HEK293 (cell line): ENCODE measurements at regions not wholly inside any gene's neighbourhood (a gene's known extent, or its start where the extent isn't known, plus 50 kb on each side); places are given as distances from the start of the nearest gene placed in this dataset.
A peak's percentile ranks its signal among the peaks of the same experiment; 100 is the strongest.

ENCODE experiments used
- CTCF ChIA-PET: fragments of 350-600 bp; formaldehyde crosslinking; extraction: SDS; loops from one replicate; lab custom pipeline; 2021; ENCODE audit warnings: antibody characterized with exemption; lab: Yijun Ruan, JAX
- POLR2A ChIA-PET: fragments of 300-600 bp; formaldehyde crosslinking; extraction: SDS; loops from one replicate; lab custom pipeline; 2020; ENCODE audit warnings: antibody characterized with exemption, inconsistent platforms; lab: Yijun Ruan, JAX
- H3K27ac ChIP-seq: fragments of 200-500 bp; sonication (Bioruptor generic); 2 replicates; pipeline ENCODE4 v1.5.1; 2014; ENCODE audit warnings: low read depth, low read length, control low read depth, inconsistent platforms; ENCODE audit errors: extremely low read depth
- H3K36me3 ChIP-seq, 2 experiments: fragments of 200-500 bp in 1 of 2; sonication (Bioruptor generic) in 1 of 2; 1 replicate in 1 of 2; 2 replicates in 1 of 2; pipeline ENCODE4 v1.5.1; 2014 to 2017; ENCODE audit warnings: inconsistent platforms in 2 of 2, low read length in 2 of 2; ENCODE audit not compliant: control insufficient read depth in 2 of 2, insufficient read depth in 1 of 2
- H3K4me1 ChIP-seq: fragments of 200-500 bp; sonication (Bioruptor generic); 2 replicates; pipeline ENCODE4 v1.5.1; 2014; ENCODE audit warnings: mild to moderate bottlenecking, low read length, inconsistent platforms; ENCODE audit not compliant: control insufficient read depth, insufficient read depth
- H3K4me3 ChIP-seq: 2 replicates; pipeline ENCODE4 v1.5.1; 2011; ENCODE audit warnings: low read depth, mild to moderate bottlenecking, control low read depth, low read length, moderate library complexity
- H3K9me3 ChIP-seq: fragments of 200-500 bp; sonication (Bioruptor generic); 2 replicates; pipeline ENCODE4 v1.5.1; 2014; ENCODE audit warnings: low read depth, low read length, inconsistent platforms; ENCODE audit not compliant: control insufficient read depth, insufficient read depth
- FEZF1 ChIP-seq: fragments of 450-650 bp; formaldehyde crosslinking; IDR thresholded peaks from 2 replicates; pipeline ENCODE4 v1.5.1; 2016; ENCODE audit warnings: missing biosample characterization, missing genetic modification characterization
- KLF9 ChIP-seq: fragments of 450-650 bp; formaldehyde crosslinking; IDR thresholded peaks from 2 replicates; pipeline ENCODE4 v1.5.1; 2016; ENCODE audit warnings: missing biosample characterization, missing genetic modification characterization, low read depth
- OVOL3 ChIP-seq: fragments of 450-650 bp; formaldehyde crosslinking; IDR thresholded peaks from 2 replicates; pipeline ENCODE4 v1.5.1; 2016; ENCODE audit warnings: missing biosample characterization, missing genetic modification characterization
- RBAK ChIP-seq: fragments of 450-650 bp; formaldehyde crosslinking; IDR thresholded peaks from 2 replicates; pipeline ENCODE4 v1.5.1; 2016; ENCODE audit warnings: missing biosample characterization, missing genetic modification characterization
- SCRT2 ChIP-seq: fragments of 450-650 bp; formaldehyde crosslinking; IDR thresholded peaks from 2 replicates; pipeline ENCODE4 v1.5.1; 2016; ENCODE audit warnings: missing biosample characterization, missing genetic modification characterization
- SETDB1 ChIP-seq: IDR thresholded peaks from one replicate; pipeline ENCODE4 v1.6.1; 2017; ENCODE audit warnings: mild to moderate bottlenecking, low read length, moderate library complexity, mixed read lengths; ENCODE audit not compliant: insufficient read length
- SP7 ChIP-seq: fragments of 450-650 bp; formaldehyde crosslinking; IDR thresholded peaks from 2 replicates; pipeline ENCODE4 v1.5.1; 2016; ENCODE audit warnings: missing biosample characterization, missing genetic modification characterization
- ZBTB1 ChIP-seq: fragments of 450-650 bp; formaldehyde crosslinking; IDR thresholded peaks from 2 replicates; pipeline ENCODE4 v1.5.1; 2016; ENCODE audit warnings: missing biosample characterization, missing genetic modification characterization
- ZBTB17 ChIP-seq: fragments of 450-650 bp; formaldehyde crosslinking; IDR thresholded peaks from 2 replicates; pipeline ENCODE4 v1.5.1; 2016; ENCODE audit warnings: missing biosample characterization, missing genetic modification characterization
- ZNF121 ChIP-seq: fragments of 450-650 bp; formaldehyde crosslinking; IDR thresholded peaks from 2 replicates; pipeline ENCODE4 v1.5.1; 2016; ENCODE audit warnings: missing biosample characterization, missing genetic modification characterization
- ZNF214 ChIP-seq: fragments of 450-650 bp; formaldehyde crosslinking; IDR thresholded peaks from 2 replicates; pipeline ENCODE4 v1.5.1; 2017; ENCODE audit warnings: missing biosample characterization, mild to moderate bottlenecking, missing genetic modification characterization, borderline replicate concordance
- ZNF433 ChIP-seq: fragments of 450-650 bp; formaldehyde crosslinking; IDR thresholded peaks from 2 replicates; pipeline ENCODE4 v1.5.1; 2016; ENCODE audit warnings: missing biosample characterization, missing genetic modification characterization, low read depth
- ZNF560 ChIP-seq: fragments of 450-650 bp; formaldehyde crosslinking; IDR thresholded peaks from 2 replicates; pipeline ENCODE4 v1.5.1; 2017; ENCODE audit warnings: missing biosample characterization, missing genetic modification characterization, borderline replicate concordance
- ZNF571 ChIP-seq: fragments of 450-650 bp; formaldehyde crosslinking; IDR thresholded peaks from 2 replicates; pipeline ENCODE4 v1.5.0; 2017; ENCODE audit warnings: missing biosample characterization, missing genetic modification characterization
- ZNF768 ChIP-seq: fragments of 450-650 bp; formaldehyde crosslinking; IDR thresholded peaks from 2 replicates; pipeline ENCODE4 v1.5.1; 2018; ENCODE audit warnings: missing biosample characterization, mild to moderate bottlenecking, missing genetic modification characterization
- ZNF785 ChIP-seq: fragments of 450-650 bp; formaldehyde crosslinking; IDR thresholded peaks from 2 replicates; pipeline ENCODE4 v1.5.1; 2016; ENCODE audit warnings: missing biosample characterization, missing genetic modification characterization
- TF ChIP-seq, protein P1 (sequence below): fragments of 450-650 bp; formaldehyde crosslinking; IDR thresholded peaks from 2 replicates; pipeline ENCODE4 v1.5.1; 2016; ENCODE audit warnings: missing biosample characterization, missing genetic modification characterization
- TF ChIP-seq, protein P2 (sequence below): fragments of 450-650 bp; formaldehyde crosslinking; IDR thresholded peaks from 2 replicates; pipeline ENCODE4 v1.5.1; 2016; ENCODE audit warnings: missing biosample characterization, missing genetic modification characterization, borderline replicate concordance

DNA sequence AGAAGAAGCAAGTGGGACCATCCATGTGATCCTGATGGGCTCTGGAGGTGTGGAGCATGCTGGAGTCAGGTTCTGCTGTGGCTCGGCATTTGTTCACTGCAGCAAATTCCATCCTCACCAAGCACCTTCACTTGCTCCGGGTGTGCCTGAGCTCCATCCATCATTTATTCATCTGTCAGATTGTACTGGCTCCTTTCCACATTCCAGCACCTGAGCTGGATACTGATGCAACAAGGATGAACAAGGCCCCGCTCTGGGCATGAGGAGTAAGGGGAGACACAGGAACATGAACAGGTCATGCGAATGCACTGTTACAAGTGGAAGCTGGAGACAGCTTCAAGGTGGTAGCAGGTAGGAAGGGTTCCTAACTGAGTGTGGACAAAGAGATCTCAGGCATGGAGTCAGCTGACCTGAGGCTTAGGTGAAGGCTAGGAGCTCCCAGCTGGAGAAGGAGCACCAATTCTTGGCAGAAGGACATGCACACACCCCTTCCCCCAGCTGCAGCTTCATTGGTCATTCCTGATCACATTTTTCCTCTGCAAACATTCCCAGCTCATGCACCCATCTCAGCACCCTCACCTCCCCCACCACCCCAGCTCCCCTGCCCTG lies 133.7 kb upstream of the ZMIZ1 start:
- Histone ChIP-seq H3K9me3 (no peaks in the 10 kb centered on the region), H3K36me3 (no peaks in the 10 kb centered on the region), H3K4me3 (no peak overlapping the region), H3K27ac (no peak overlapping the region), H3K4me1 (no peaks in the 10 kb centered on the region)
- POLR2A ChIA-PET: no interaction called here
- no peak for TF ChIP-seq KLF9
- TF ChIP-seq, protein P1, sequence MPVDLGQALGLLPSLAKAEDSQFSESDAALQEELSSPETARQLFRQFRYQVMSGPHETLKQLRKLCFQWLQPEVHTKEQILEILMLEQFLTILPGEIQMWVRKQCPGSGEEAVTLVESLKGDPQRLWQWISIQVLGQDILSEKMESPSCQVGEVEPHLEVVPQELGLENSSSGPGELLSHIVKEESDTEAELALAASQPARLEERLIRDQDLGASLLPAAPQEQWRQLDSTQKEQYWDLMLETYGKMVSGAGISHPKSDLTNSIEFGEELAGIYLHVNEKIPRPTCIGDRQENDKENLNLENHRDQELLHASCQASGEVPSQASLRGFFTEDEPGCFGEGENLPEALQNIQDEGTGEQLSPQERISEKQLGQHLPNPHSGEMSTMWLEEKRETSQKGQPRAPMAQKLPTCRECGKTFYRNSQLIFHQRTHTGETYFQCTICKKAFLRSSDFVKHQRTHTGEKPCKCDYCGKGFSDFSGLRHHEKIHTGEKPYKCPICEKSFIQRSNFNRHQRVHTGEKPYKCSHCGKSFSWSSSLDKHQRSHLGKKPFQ (tag by site-specific recombination): no peak
- TF ChIP-seq SETDB1: no peak
- TF ChIP-seq RBAK (tag by site-specific recombination): no peak
- CTCF ChIA-PET: no interaction called here

DNA sequence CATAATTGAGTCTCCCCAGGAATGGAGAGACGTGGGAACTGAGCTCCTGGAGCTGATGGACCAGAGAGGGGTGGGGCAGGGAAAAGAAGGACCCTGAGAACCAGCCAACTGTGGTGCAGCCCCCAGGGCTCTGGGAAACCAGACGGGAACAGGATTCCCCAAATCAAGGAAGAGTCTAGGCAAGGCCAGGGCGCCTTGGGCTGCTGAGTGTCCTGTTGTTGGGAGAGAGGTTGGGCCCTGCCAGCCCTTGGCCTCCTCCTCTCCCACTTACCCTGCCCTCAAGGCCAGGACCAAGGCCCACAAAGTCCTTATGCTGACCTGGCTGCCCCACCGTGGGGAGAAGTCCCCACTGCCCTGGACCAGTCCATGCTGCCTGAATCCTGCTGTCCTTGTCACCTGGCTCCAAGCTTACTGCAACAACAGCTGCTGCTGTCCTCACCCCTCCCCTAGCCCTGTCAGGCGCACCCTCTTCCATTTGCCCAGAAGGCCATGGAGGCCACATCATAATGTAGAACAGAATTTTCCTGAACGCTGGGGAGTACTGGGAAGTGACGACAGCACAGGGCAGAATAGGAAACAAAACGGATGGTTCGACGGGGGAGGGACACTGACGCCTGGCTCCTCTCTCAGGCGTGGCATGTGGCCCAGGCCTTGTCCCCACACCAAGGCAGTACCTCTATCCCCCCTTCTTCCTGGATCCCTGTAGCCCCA lies 132.9 kb upstream of the ZMIZ1 start:
- TF ChIP-seq ZNF214 (tag by site-specific recombination) (no peak), ZNF768 (tag by site-specific recombination) (no peak), ZBTB1 (no peak), FEZF1 (tag by site-specific recombination) (no peak)
- TF ChIP-seq, all 188 proteins: peak for 0
- ChIA-PET CTCF (no interaction called here), POLR2A (no interaction called here)
- no peaks in the 10 kb centered on the region for H3K4me1 ChIP-seq
- H3K4me3 ChIP-seq: no peak overlapping the region
- H3K36me3 ChIP-seq: no peaks in the 10 kb centered on the region
- no peaks in the 10 kb centered on the region for H3K9me3 ChIP-seq
- H3K27ac ChIP-seq: no peak overlapping the region

DNA sequence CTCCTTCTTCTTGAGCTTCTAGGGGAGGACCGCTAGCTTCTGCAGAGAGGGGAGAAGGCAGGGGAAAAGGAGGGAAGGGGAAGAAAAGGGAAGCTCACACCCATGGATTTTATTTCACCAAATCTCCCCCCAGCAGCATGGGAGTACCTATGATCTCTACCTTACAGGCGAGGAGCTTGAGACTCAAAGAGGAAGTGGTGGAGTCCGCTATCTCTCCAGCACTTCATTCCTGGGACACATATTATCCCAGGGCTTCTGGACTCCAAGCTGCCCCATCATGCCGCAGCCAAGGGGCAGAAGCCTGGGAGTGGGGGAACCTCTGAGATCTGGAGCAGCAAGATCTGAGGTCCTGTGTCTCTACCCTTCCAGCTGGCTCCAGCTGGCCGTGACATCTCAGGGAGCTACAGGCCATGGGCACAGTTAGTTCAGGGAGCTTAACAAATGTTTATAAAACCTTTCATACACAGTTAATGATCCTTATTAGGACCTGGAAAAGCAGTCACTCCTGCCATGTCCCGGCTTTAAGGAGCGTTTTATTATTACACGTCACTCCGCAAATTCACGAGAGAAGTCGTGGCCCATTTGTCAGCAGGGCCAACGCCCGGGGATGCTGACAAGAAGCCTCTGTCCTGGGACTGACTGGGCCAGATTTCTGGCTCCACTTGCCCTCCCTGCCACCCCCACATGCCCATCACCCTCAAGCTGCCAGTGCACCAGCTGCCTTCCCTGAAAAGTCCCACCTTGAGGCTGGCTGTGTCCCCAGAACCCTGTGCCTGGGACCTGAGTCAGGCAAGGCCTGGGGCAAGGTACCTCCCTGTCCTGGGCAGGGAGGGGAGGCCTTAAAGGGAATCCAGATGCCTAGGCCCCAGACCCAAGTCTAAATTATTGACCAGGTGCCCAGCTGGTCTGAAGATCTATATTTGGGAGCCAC lies 132.1 kb upstream of the ZMIZ1 start:
- CTCF ChIA-PET: interaction anchor here (0.6 kb wide), 2 partner anchors 189 to 566 kb away, joined by 3 read pairs; no protein-coding TSS in a partner anchor

DNA sequence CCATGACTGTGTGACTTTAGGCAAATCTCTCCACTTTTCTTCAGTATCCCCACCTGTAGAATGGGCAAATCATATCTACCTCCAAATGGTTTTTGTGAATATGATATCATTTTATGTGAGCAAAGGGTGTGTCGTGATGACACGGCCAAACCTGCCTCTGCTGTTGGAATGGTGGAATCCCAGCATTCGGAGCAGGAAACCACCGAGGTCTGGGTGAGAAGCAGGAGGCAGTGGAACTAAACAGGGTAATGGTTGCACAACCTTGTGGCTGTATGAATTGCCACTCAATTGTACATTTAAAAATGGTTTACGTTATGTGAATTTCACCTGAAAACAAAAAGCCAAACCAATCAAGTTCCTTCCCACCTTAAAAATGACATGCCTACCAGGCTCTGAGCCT lies 131.4 kb upstream of the ZMIZ1 start:
- ChIA-PET POLR2A (no interaction called here), CTCF (no interaction called here)
- no peaks in the 10 kb centered on the region for H3K36me3 ChIP-seq
- no peaks in the 10 kb centered on the region for H3K9me3 ChIP-seq
- no peak overlapping the region for H3K4me3 ChIP-seq
- H3K4me1 ChIP-seq: no peaks in the 10 kb centered on the region
- TF ChIP-seq ZNF571 (tag by site-specific recombination) (no peak), SCRT2 (peak; percentile 38; the same call in 1 of the 2 replicates), SP7 (tag by site-specific recombination) (no peak)
- TF ChIP-seq, protein P2, sequence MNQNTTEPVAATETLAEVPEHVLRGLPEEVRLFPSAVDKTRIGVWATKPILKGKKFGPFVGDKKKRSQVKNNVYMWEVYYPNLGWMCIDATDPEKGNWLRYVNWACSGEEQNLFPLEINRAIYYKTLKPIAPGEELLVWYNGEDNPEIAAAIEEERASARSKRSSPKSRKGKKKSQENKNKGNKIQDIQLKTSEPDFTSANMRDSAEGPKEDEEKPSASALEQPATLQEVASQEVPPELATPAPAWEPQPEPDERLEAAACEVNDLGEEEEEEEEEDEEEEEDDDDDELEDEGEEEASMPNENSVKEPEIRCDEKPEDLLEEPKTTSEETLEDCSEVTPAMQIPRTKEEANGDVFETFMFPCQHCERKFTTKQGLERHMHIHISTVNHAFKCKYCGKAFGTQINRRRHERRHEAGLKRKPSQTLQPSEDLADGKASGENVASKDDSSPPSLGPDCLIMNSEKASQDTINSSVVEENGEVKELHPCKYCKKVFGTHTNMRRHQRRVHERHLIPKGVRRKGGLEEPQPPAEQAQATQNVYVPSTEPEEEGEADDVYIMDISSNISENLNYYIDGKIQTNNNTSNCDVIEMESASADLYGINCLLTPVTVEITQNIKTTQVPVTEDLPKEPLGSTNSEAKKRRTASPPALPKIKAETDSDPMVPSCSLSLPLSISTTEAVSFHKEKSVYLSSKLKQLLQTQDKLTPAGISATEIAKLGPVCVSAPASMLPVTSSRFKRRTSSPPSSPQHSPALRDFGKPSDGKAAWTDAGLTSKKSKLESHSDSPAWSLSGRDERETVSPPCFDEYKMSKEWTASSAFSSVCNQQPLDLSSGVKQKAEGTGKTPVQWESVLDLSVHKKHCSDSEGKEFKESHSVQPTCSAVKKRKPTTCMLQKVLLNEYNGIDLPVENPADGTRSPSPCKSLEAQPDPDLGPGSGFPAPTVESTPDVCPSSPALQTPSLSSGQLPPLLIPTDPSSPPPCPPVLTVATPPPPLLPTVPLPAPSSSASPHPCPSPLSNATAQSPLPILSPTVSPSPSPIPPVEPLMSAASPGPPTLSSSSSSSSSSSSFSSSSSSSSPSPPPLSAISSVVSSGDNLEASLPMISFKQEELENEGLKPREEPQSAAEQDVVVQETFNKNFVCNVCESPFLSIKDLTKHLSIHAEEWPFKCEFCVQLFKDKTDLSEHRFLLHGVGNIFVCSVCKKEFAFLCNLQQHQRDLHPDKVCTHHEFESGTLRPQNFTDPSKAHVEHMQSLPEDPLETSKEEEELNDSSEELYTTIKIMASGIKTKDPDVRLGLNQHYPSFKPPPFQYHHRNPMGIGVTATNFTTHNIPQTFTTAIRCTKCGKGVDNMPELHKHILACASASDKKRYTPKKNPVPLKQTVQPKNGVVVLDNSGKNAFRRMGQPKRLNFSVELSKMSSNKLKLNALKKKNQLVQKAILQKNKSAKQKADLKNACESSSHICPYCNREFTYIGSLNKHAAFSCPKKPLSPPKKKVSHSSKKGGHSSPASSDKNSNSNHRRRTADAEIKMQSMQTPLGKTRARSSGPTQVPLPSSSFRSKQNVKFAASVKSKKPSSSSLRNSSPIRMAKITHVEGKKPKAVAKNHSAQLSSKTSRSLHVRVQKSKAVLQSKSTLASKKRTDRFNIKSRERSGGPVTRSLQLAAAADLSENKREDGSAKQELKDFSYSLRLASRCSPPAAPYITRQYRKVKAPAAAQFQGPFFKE: no peak
- no peak overlapping the region for H3K27ac ChIP-seq

More for the DNA sequence above, 132.1 kb upstream of the ZMIZ1 start:
- no peaks in the 10 kb centered on the region for H3K9me3 ChIP-seq
- H3K27ac ChIP-seq: no peak overlapping the region
- TF ChIP-seq ZNF560 (tag by site-specific recombination) (no peak), ZNF785 (tag by site-specific recombination) (no peak), ZBTB17 (tag by site-specific recombination) (no peak), ZNF121 (tag by site-specific recombination) (no peak), ZNF571 (tag by site-specific recombination) (no peak), OVOL3 (no peak), ZNF433 (tag by site-specific recombination) (no peak)
- H3K4me1 ChIP-seq: no peaks in the 10 kb centered on the region
- POLR2A ChIA-PET: no interaction called here
- no peak overlapping the region for H3K4me3 ChIP-seq
- no peaks in the 10 kb centered on the region for H3K36me3 ChIP-seq
